H1 (cell line): ENCODE measurements at regions not wholly inside any gene's neighbourhood (a gene's known extent, or its start where the extent isn't known, plus 50 kb on each side); places are given as distances from the start of the nearest gene placed in this dataset.

ENCODE experiments used
- CTCF ChIA-PET: fragments of 300-600 bp; sonication (Branson Sonifier 250); formaldehyde crosslinking; loops from one replicate; lab custom pipeline; 2021; ENCODE audit not compliant: partially characterized antibody; lab: Charles Lee
- POLR2A ChIA-PET: fragments of 300-600 bp; sonication (Branson Sonifier 250); formaldehyde crosslinking; loops from one replicate; lab custom pipeline; 2021; ENCODE audit warnings: inconsistent platforms; ENCODE audit not compliant: partially characterized antibody; lab: Charles Lee
- DNase-seq, 2 experiments: peaks; one replicate each; pipeline versions ENCODE4 v3.0.0 to v3.0.0-alpha.2; 2010 to 2022; ENCODE audit warnings: low spot score in 2 of 2, low read depth in 1 of 2, mixed read lengths in 1 of 2
- FAIRE-seq: peaks from 2 replicates; lab custom pipeline; 2011; peaks lifted over from hg19 to GRCh38; lab: Jason Lieb, UNC
- H2AFZ ChIP-seq: 2 replicates; pipeline ENCODE4 v1.8.1; 2012; ENCODE audit warnings: low read length, inconsistent platforms
- H2AK5ac ChIP-seq: 2 replicates; pipeline ENCODE4 v1.6.1; 2013; ENCODE audit warnings: low read depth, low read length
- H2BK120ac ChIP-seq: replicated peaks from 2 replicates; pipeline ENCODE3; 2013; ENCODE audit warnings: low read depth, low read length, inconsistent platforms
- H2BK12ac ChIP-seq: 2 replicates; pipeline ENCODE4 v1.6.1; 2013; ENCODE audit warnings: low read depth, low read length
- H2BK15ac ChIP-seq: 2 replicates; pipeline ENCODE4 v1.6.1; 2013; ENCODE audit warnings: low read length
- H2BK20ac ChIP-seq: 2 replicates; pipeline ENCODE4 v1.6.1; 2013; ENCODE audit warnings: low read length
- H2BK5ac ChIP-seq: 2 replicates; pipeline ENCODE4 v1.6.1; 2013; ENCODE audit warnings: low read depth, low read length
- H3K14ac ChIP-seq: 2 replicates; pipeline ENCODE4 v1.6.1; 2013; ENCODE audit warnings: inconsistent platforms; ENCODE audit not compliant: insufficient read length
- H3K18ac ChIP-seq: 2 replicates; pipeline ENCODE4 v1.6.1; 2013; ENCODE audit warnings: low read length; ENCODE audit errors: extremely low read depth
- H3K23ac ChIP-seq: 2 replicates; pipeline ENCODE4 v1.6.1; 2013; ENCODE audit warnings: inconsistent platforms; ENCODE audit not compliant: insufficient read length
- H3K23me2 ChIP-seq: 2 replicates; pipeline ENCODE4 v1.6.1; 2013; ENCODE audit warnings: low read depth, low read length
- H3K27ac ChIP-seq: 2 replicates; pipeline ENCODE4 v1.6.1; 2011; ENCODE audit warnings: low read depth, low read length, inconsistent platforms
- H3K27me3 ChIP-seq, 4 experiments: replicated peaks in 1 of 4; 1 replicate in 1 of 4; 2 replicates in 3 of 4; pipeline versions ENCODE4 v1.6.1 to v1.8.1; 2011 to 2013; ENCODE audit warnings: low read length in 3 of 4, mild to moderate bottlenecking in 3 of 4, inconsistent platforms in 2 of 4, mixed read lengths in 2 of 4, moderate library complexity in 1 of 4; ENCODE audit not compliant: control insufficient read depth in 3 of 4, insufficient read depth in 3 of 4; ENCODE audit errors: extremely low read depth in 1 of 4
- H3K36me3 ChIP-seq, 4 experiments: 2 replicates each; pipeline versions ENCODE4 v1.6.1 to v1.8.1; 2011 to 2013; ENCODE audit warnings: mild to moderate bottlenecking in 4 of 4, low read length in 3 of 4, moderate library complexity in 2 of 4, control low read depth in 1 of 4, inconsistent platforms in 1 of 4; ENCODE audit not compliant: insufficient read depth in 4 of 4, control insufficient read depth in 2 of 4
- H3K4ac ChIP-seq: replicated peaks from 2 replicates; pipeline ENCODE3; 2013; ENCODE audit warnings: low read length, low read depth, mixed read lengths, inconsistent platforms; ENCODE audit not compliant: insufficient read length
- H3K4me1 ChIP-seq, 4 experiments: replicated peaks in 1 of 4; 1 replicate in 1 of 4; 2 replicates in 3 of 4; pipeline versions ENCODE4 v1.6.1 to v1.8.1; 2011 to 2013; ENCODE audit warnings: low read length in 3 of 4, inconsistent platforms in 2 of 4, mixed read lengths in 1 of 4; ENCODE audit not compliant: insufficient read depth in 4 of 4, control insufficient read depth in 3 of 4
- H3K4me2 ChIP-seq, 2 experiments: 2 replicates each; pipeline versions ENCODE4 v1.6.1 to v1.8.1; 2011 to 2013; ENCODE audit warnings: low read depth in 2 of 2, low read length in 2 of 2, control low read depth in 1 of 2, inconsistent platforms in 1 of 2, mild to moderate bottlenecking in 1 of 2; ENCODE audit not compliant: insufficient read depth in 1 of 2
- H3K4me3 ChIP-seq, 4 experiments: fragments of 200-600, 300-600 bp in 1 of 4; sonication (generic), shearing (Covaris generic), sonication (Bioruptor Twin) in 1 of 4; 2 replicates each; pipeline versions ENCODE4 v1.5.1 to v1.8.1; 2011 to 2016; ENCODE audit warnings: low read length in 4 of 4, low read depth in 3 of 4, control low read depth in 2 of 4, inconsistent platforms in 2 of 4, mild to moderate bottlenecking in 2 of 4, mixed read lengths in 1 of 4, moderate library complexity in 1 of 4; ENCODE audit not compliant: insufficient read depth in 2 of 4; ENCODE audit errors: extremely low read depth in 1 of 4
- H3K56ac ChIP-seq: replicated peaks from 2 replicates; pipeline ENCODE3; 2013; ENCODE audit warnings: low read depth, mild to moderate bottlenecking, mixed read lengths, low read length, inconsistent platforms; ENCODE audit not compliant: insufficient read length
- H3K79me1 ChIP-seq: 2 replicates; pipeline ENCODE4 v1.6.1; 2013; ENCODE audit warnings: low read depth, low read length, control low read depth
- H3K79me2 ChIP-seq, 2 experiments: 2 replicates each; pipeline versions ENCODE4 v1.6.1 to v1.8.1; 2012 to 2013; ENCODE audit warnings: low read length in 2 of 2, mild to moderate bottlenecking in 2 of 2, inconsistent platforms in 1 of 2; ENCODE audit not compliant: insufficient read depth in 2 of 2, control insufficient read depth in 1 of 2
- H3K9ac ChIP-seq, 4 experiments: replicated peaks in 1 of 4; 1 replicate in 1 of 4; 2 replicates in 3 of 4; pipeline versions ENCODE4 v1.6.1 to v1.8.1; 2011 to 2013; ENCODE audit warnings: low read depth in 3 of 4, low read length in 3 of 4, control low read depth in 2 of 4, mild to moderate bottlenecking in 2 of 4, moderate library complexity in 2 of 4, inconsistent platforms in 1 of 4; ENCODE audit errors: extremely low read depth in 1 of 4
- H3K9me3 ChIP-seq, 2 experiments: 2 replicates each; pipeline versions ENCODE4 v1.6.1 to v1.8.1; 2012 to 2013; ENCODE audit warnings: mild to moderate bottlenecking in 2 of 2, moderate library complexity in 2 of 2, control low read depth in 1 of 2, inconsistent platforms in 1 of 2, low read depth in 1 of 2, low read length in 1 of 2, mixed read lengths in 1 of 2; ENCODE audit not compliant: insufficient read depth in 2 of 2
- H4K20me1 ChIP-seq, 2 experiments: replicated peaks in 1 of 2; 2 replicates each; pipeline versions ENCODE3 to v1.8.1; 2011 to 2013; ENCODE audit warnings: inconsistent platforms in 2 of 2, low read length in 2 of 2, mild to moderate bottlenecking in 1 of 2; ENCODE audit not compliant: insufficient read depth in 2 of 2, control insufficient read depth in 1 of 2
- H4K5ac ChIP-seq: 2 replicates; pipeline ENCODE4 v1.6.1; 2013; ENCODE audit warnings: low read length, low read depth, mixed read lengths, inconsistent platforms; ENCODE audit not compliant: insufficient read length
- H4K8ac ChIP-seq: 2 replicates; pipeline ENCODE4 v1.8.0; 2013; ENCODE audit warnings: mild to moderate bottlenecking, moderate library complexity, low read length, inconsistent platforms; ENCODE audit not compliant: insufficient read depth; ENCODE audit errors: extremely low read depth
- H4K91ac ChIP-seq: replicated peaks from 2 replicates; pipeline ENCODE3; 2013; ENCODE audit warnings: low read length, mixed read lengths, inconsistent platforms; ENCODE audit not compliant: insufficient read length
- ATF2 ChIP-seq: IDR thresholded peaks from 2 replicates; pipeline ENCODE4 v1.6.1; 2012; ENCODE audit warnings: low read length, inconsistent platforms
- ATF3 ChIP-seq: IDR thresholded peaks from 2 replicates; pipeline ENCODE4 v1.6.1; 2011; ENCODE audit warnings: low read depth, mild to moderate bottlenecking, low read length; ENCODE audit not compliant: insufficient read depth
- CBX5 ChIP-seq: fragments of 300-800, 300-1000 bp; sonication (generic); IDR thresholded peaks from 2 replicates; pipeline ENCODE4 v1.7.1; 2016; ENCODE audit warnings: antibody characterized with exemption, low read length, low read depth
- CEBPB ChIP-seq: IDR thresholded peaks from 2 replicates; pipeline ENCODE4 v1.6.1; 2012; ENCODE audit warnings: low read depth, low read length
- CREB1 ChIP-seq: IDR thresholded peaks from 2 replicates; pipeline ENCODE4 v1.6.1; 2012; ENCODE audit warnings: inconsistent platforms
- HDAC2 ChIP-seq, 2 experiments: fragments of 300-600 bp in 1 of 2; sonication (generic) in 1 of 2; IDR thresholded peaks; 2 replicates each; pipeline ENCODE4 v1.6.1; 2011 to 2012; ENCODE audit warnings: low read depth in 2 of 2, low read length in 2 of 2, mild to moderate bottlenecking in 2 of 2, moderate library complexity in 2 of 2, borderline replicate concordance in 1 of 2, inconsistent platforms in 1 of 2
- KDM1A ChIP-seq: fragments of 200-600, 300-600 bp; sonication (generic); IDR thresholded peaks from 2 replicates; pipeline ENCODE4 v1.7.1; 2016; ENCODE audit warnings: mild to moderate bottlenecking, low read length, borderline replicate concordance
- MAX ChIP-seq: IDR thresholded peaks from 2 replicates; pipeline ENCODE4 v1.6.1; 2012; ENCODE audit warnings: inconsistent platforms
- RBBP5 ChIP-seq: IDR thresholded peaks from 2 replicates; pipeline ENCODE4 v1.7.1; 2012; ENCODE audit warnings: low read depth, mild to moderate bottlenecking, inconsistent platforms, low read length, moderate library complexity, borderline replicate concordance
- SP1 ChIP-seq: IDR thresholded peaks from 2 replicates; pipeline ENCODE4 v1.6.1; 2011; ENCODE audit warnings: low read depth, low read length
- SP2 ChIP-seq: IDR thresholded peaks from 2 replicates; pipeline ENCODE4 v1.6.1; 2012; ENCODE audit warnings: mild to moderate bottlenecking, low read length, inconsistent platforms
- WGBS, 2 experiments: shearing (Covaris generic) in 1 of 2; methylation state at CpG; one replicate each; pipeline versions ENCODE4 v1.1.6 to v1.1.7; 2013 to 2015; ENCODE audit warnings: low lambda C conversion rate in 2 of 2, mixed read lengths in 2 of 2, inconsistent platforms in 1 of 2, low coverage in 1 of 2, missing lambda C conversion rate in 1 of 2; ENCODE audit not compliant: insufficient replicate concordance in 2 of 2, insufficient coverage in 1 of 2, insufficient read length in 1 of 2; ENCODE audit errors: extremely low coverage in 1 of 2, missing lambda C conversion rate in 1 of 2; 5-methylcytosine and 5-hydroxymethylcytosine counted together

GRCh38 chr16:9596788-9597187 is 505.3 kb downstream of the HAPSTR1 start:
- ChIA-PET POLR2A (interaction anchor here (0.6 kb wide), 1 partner anchor 14 kb away, joined by 3 read pairs; no protein-coding TSS in a partner anchor), CTCF (no interaction called here)
- Histone ChIP-seq H3K4ac (no peak overlapping the region), H2AK5ac (no peak overlapping the region), H3K79me1 (no peaks in the 10 kb centered on the region), H3K23me2 (no peaks in the 10 kb centered on the region), H4K91ac (no peak overlapping the region), H2AFZ (no peak overlapping the region), H3K4me2 (no peak overlapping the region), H4K8ac (no peak overlapping the region), H2BK120ac (no peak overlapping the region), H3K14ac (no peak overlapping the region), H3K23ac (no peak overlapping the region), H4K20me1 (no peaks in the 10 kb centered on the region), H3K27ac (no peak overlapping the region), H2BK12ac (no peak overlapping the region), H3K27me3 (no peaks in the 10 kb centered on the region), H2BK5ac (no peak overlapping the region), H3K79me2 (no peaks in the 10 kb centered on the region), H3K56ac (no peak overlapping the region), H3K4me3 (no peak overlapping the region), H3K36me3 (no peaks in the 10 kb centered on the region), H4K5ac (no peak overlapping the region), H3K9ac (no peak overlapping the region), H3K9me3 (no peaks in the 10 kb centered on the region), H2BK20ac (no peak overlapping the region), H3K4me1 (no peaks in the 10 kb centered on the region), H2BK15ac (no peak overlapping the region), H3K18ac (no peak overlapping the region)
- DNase-seq (no peak), FAIRE-seq (no peak)
- WGBS, 2 experiments = 96% methylated on average over 4 of the region's 4 CpGs; no CpG with 5 or more reads in 1 of the 2 experiments
- TF ChIP-seq RBBP5 (no peak), CBX5 (no peak), MAX (no peak), SP1 (no peak), ATF2 (no peak), CREB1 (no peak), KDM1A (no peak), ATF3 (no peak), SP2 (no peak), CEBPB (no peak), HDAC2 (IDR thresholded peaks at IDR 0.05; ENCODE audit: borderline replicate concordance in 1 of 2, low read depth in 2 of 2, low read length in 2 of 2) (no peak)
